Endothelial cell (in vitro differentiated cells): ENCODE measurements at regions not wholly inside any gene's neighbourhood (a gene's known extent, or its start where the extent isn't known, plus 50 kb on each side); places are given as distances from the start of the nearest gene placed in this dataset.

Experiments
- DNase-seq: peaks from one replicate; pipeline ENCODE4 v3.0.0; 2021; ENCODE audit warnings: low spot score
- H3K27ac Mint-ChIP-seq: one replicate; pipeline ENCODE4 v1.8.0; 2021; ENCODE audit warnings: mixed read lengths, inconsistent platforms; ENCODE audit not compliant: unreplicated experiment
- H3K27me3 Mint-ChIP-seq: one replicate; pipeline ENCODE4 v1.8.0; 2021; ENCODE audit warnings: mild to moderate bottlenecking, moderate library complexity, mixed read lengths, inconsistent platforms; ENCODE audit not compliant: unreplicated experiment
- H3K36me3 Mint-ChIP-seq: one replicate; pipeline ENCODE4 v1.8.0; 2021; ENCODE audit warnings: mild to moderate bottlenecking, low read depth, mixed read lengths, inconsistent platforms; ENCODE audit not compliant: unreplicated experiment
- H3K4me1 Mint-ChIP-seq: one replicate; pipeline ENCODE4 v1.8.0; 2021; ENCODE audit warnings: mild to moderate bottlenecking, mixed read lengths, inconsistent platforms; ENCODE audit not compliant: unreplicated experiment
- H3K4me3 Mint-ChIP-seq: one replicate; pipeline ENCODE4 v1.8.0; 2021; ENCODE audit warnings: mild to moderate bottlenecking, mixed read lengths, inconsistent platforms; ENCODE audit not compliant: unreplicated experiment
- H3K9me3 Mint-ChIP-seq: one replicate; pipeline ENCODE4 v1.8.0; 2021; ENCODE audit warnings: mixed read lengths, inconsistent platforms; ENCODE audit not compliant: unreplicated experiment
- TF ChIP-seq, protein P1 (sequence below): fragments of 200-600 bp; sonication (generic); IDR thresholded peaks from one replicate; pipeline ENCODE4 v1.5.0; 2021; ENCODE audit warnings: antibody characterized with exemption; ENCODE audit not compliant: unreplicated experiment

DNA sequence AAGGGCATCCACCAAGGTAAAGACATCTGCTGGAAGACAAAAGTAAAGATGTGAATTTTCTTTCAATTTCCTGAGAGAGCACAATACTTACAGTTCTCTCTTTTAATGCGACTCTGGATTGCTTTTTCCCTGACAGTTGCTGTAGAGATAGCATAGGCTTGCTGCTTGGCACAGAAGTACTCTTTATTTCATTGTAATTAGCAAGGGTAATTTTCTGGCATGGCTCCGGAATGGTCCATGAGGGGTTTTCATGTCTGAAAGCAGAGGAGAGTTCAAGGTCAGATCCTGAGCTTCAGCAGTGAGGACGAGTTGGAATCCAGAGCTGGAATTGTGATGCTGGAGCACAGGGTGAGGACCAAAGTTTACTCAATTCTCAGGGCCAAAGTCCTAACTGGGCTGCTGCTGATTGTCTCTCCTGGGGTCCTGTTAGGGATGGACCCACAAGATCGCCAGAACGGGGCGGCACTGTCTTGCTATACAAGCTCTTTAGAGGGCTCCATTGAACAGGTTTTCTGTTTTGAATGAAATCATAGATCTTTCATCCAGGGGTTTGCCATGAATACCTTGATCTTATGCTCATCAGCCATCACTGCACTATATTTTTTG is 190.0 kb upstream of the MKI67 start:
- no peaks in the 10 kb centered on the region for H3K27me3 Mint-ChIP-seq
- TF ChIP-seq, protein P1, sequence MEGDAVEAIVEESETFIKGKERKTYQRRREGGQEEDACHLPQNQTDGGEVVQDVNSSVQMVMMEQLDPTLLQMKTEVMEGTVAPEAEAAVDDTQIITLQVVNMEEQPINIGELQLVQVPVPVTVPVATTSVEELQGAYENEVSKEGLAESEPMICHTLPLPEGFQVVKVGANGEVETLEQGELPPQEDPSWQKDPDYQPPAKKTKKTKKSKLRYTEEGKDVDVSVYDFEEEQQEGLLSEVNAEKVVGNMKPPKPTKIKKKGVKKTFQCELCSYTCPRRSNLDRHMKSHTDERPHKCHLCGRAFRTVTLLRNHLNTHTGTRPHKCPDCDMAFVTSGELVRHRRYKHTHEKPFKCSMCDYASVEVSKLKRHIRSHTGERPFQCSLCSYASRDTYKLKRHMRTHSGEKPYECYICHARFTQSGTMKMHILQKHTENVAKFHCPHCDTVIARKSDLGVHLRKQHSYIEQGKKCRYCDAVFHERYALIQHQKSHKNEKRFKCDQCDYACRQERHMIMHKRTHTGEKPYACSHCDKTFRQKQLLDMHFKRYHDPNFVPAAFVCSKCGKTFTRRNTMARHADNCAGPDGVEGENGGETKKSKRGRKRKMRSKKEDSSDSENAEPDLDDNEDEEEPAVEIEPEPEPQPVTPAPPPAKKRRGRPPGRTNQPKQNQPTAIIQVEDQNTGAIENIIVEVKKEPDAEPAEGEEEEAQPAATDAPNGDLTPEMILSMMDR, result no peak
- H3K4me1 Mint-ChIP-seq, result peaks cover 12% of the 10 kb centered on the region
- H3K36me3 Mint-ChIP-seq, result no peaks in the 10 kb centered on the region
- DNase-seq, result no peak
- no peaks in the 10 kb centered on the region for H3K9me3 Mint-ChIP-seq
- no peak overlapping the region for H3K4me3 Mint-ChIP-seq
- no peak overlapping the region for H3K27ac Mint-ChIP-seq

DNA sequence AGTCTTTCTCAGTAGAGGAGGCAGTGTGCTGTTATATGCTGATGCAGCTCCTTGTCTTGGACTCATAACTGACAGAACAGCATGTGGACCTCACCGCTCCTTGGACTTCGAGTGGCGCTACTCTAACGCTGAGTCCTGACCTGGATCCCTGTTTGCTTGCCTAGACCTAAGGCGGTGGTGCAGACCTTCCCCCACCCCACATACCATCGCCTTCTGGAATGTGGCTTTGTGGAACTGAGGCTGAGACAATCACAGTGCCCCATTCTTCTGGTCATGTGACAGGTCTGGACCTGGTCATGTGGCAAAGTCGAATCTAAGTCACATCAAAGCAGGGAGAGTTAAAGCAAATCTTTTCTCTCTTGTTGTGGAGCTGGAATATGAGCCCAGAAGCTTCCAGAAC is 190.7 kb upstream of the MKI67 start:
- DNase-seq, result no peak
- Mint-ChIP-seq H3K27me3 (peaks cover 1% of the 10 kb centered on the region), H3K9me3 (no peaks in the 10 kb centered on the region), H3K4me1 (peaks cover 10% of the 10 kb centered on the region), H3K36me3 (no peaks in the 10 kb centered on the region), H3K27ac (no peak overlapping the region), H3K4me3 (no peak overlapping the region)
- TF ChIP-seq, protein P1, result no peak

DNA sequence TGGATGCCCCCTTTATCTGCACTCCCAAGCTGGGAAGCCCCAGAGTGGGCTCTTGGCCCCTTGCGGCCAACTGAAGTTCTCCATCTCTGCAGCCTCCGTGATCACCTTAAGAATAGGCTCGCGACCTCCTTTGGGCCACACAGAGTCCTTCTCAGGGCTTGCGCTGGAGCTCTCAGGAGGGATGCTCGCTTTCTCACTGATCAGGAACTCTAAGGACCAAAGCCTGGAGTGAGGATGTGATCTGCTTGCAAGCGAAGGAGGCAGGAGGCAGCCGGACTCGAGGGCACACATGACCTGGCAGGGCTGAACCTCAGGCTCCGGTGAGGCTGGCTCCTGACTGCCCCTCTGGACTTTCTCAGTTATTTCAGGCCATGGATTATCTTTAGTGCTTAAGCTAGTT is 192.1 kb upstream of the MKI67 start:
- Mint-ChIP-seq H3K27ac (no peak overlapping the region), H3K9me3 (no peaks in the 10 kb centered on the region), H3K4me3 (no peak overlapping the region), H3K36me3 (no peaks in the 10 kb centered on the region), H3K27me3 (peaks cover 1% of the 10 kb centered on the region), H3K4me1 (peaks cover 10% of the 10 kb centered on the region)
- TF ChIP-seq, protein P1, result no peak
- DNase-seq, result no peak

DNA sequence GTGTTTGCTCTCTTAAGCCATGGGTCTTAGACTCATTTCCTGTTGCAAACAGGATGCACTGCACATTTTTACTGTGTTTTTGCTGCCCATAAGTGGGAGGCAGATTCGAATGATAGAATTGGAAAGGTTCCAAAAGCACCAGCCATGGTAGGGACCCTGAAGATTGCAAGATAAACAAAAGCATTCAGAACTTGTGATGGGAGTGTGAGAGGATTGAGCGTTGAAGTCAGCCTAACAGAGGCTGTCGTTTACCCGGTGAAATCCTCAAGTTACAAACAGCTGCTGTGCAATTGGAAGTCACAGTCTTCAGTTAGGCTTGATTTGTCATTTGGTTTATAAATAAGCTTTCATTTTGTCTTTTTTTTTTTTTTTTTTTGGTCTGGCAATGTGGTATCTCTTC is 192.7 kb upstream of the MKI67 start:
- DNase-seq, result no peak
- Mint-ChIP-seq H3K36me3 (no peaks in the 10 kb centered on the region), H3K27me3 (peaks cover 1% of the 10 kb centered on the region), H3K4me1 (peaks cover 10% of the 10 kb centered on the region), H3K4me3 (no peak overlapping the region), H3K9me3 (no peaks in the 10 kb centered on the region), H3K27ac (no peak overlapping the region)
- TF ChIP-seq, protein P1, result no peak

DNA sequence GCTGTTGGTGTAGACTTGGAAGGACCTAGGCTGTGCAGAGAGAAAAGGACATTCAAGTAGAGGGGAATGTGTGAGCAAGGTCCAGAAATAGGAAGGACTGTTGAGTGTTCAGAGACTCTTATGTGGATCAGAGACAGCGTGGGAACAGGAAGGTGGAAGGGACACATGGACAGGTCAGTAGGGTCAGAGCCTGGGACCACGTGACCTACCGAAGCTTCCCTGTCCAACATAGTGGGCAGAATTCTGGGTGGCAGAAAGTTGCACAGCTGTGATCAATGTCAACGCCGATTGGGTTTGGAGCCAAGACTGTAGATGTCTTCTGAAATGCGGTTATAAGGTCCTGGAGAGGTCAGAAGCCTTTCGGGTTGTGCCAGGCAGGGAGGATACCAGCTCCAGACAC is 195.9 kb upstream of the MKI67 start:
- TF ChIP-seq, protein P1, result no peak
- no peak for DNase-seq
- H3K4me3 Mint-ChIP-seq, result no peak overlapping the region
- H3K4me1 Mint-ChIP-seq, result peaks cover 5% of the 10 kb centered on the region
- no peaks in the 10 kb centered on the region for H3K9me3 Mint-ChIP-seq
- H3K36me3 Mint-ChIP-seq, result no peaks in the 10 kb centered on the region
- no peak overlapping the region for H3K27ac Mint-ChIP-seq
- H3K27me3 Mint-ChIP-seq, result peaks cover 1% of the 10 kb centered on the region
